Skeletal muscle satellite cell (primary cell): ENCODE measurements at regions not wholly inside any gene's neighbourhood (a gene's known extent, or its start where the extent isn't known, plus 50 kb on each side); places are given as distances from the start of the nearest gene placed in this dataset.

Source experiments
- H3K27me3 ChIP-seq: 2 replicates; pipeline ENCODE4 v1.7.0; 2013; ENCODE audit warnings: low read length; ENCODE audit not compliant: control insufficient read depth, insufficient read depth
- H3K36me3 ChIP-seq: 2 replicates; pipeline ENCODE4 v1.7.0; 2013; ENCODE audit warnings: mild to moderate bottlenecking, control low read depth, low read length; ENCODE audit not compliant: insufficient read depth
- H3K4me1 ChIP-seq: 2 replicates; pipeline ENCODE4 v1.7.0; 2013; ENCODE audit warnings: low read length; ENCODE audit not compliant: control insufficient read depth, insufficient read depth
- H3K4me2 ChIP-seq: 2 replicates; pipeline ENCODE4 v1.7.0; 2013; ENCODE audit warnings: mild to moderate bottlenecking, low read length
- H3K4me3 ChIP-seq: 2 replicates; pipeline ENCODE4 v1.7.0; 2013; ENCODE audit warnings: low read length
- H3K9ac ChIP-seq: 2 replicates; pipeline ENCODE4 v1.7.0; 2013; ENCODE audit warnings: mild to moderate bottlenecking, low read depth, low read length, moderate library complexity
- H3K9me3 ChIP-seq: replicated peaks from 2 replicates; pipeline ENCODE4 v1.7.0; 2013; ENCODE audit warnings: mild to moderate bottlenecking, control low read depth, low read length

DNA sequence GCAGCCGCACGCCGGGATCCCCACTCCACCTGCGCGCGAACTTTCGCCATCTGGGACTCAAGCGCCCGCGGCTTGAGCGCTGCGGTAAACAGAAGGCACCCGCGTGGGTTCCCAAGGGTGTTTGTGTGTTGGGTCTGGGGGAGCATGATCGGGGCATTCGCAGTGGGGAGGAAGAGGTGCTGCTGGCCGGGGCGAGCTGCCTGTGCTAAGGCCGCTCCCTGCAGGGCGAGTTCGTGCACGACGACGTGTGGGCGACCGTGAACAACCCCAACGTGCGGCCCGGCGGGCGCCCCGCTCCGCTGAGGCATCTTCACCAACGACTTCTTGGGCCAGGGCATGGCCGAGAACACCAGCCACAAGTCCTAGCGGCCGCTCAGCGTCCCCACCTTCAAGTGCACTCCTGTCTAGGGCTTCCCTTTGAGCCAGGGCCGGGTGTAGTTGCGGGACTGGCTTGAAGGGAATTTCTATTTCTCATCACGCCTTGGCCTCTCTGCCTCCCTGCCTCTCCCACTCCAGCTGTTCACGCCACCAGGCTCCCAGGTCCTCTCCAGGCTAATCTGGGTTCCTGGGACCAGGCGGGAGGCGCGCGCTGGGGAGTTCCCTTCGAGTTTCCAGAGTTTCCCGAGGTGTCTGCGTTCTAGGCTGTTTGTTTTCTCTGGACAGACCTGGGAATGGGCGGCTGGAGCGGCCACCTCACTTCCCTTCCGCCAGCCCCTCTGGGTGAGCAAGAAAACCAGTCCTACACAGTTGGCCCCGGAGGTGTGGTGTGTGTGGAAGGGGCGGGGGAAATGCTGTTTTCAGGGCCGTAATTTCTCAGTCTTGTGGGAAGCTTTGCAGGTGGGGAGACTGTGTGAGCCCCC, 417.8 kb upstream of the TMTC1 start:
- Histone ChIP-seq H3K4me2 (peak overlapping the region; percentile 86), H3K27me3 (peaks cover 34% of the 10 kb centered on the region), H3K4me1 (peaks cover 13% of the 10 kb centered on the region), H3K4me3 (peak overlapping the region; percentile 60), H3K36me3 (no peaks in the 10 kb centered on the region), H3K9me3 (no peaks in the 10 kb centered on the region), H3K9ac (no peak overlapping the region)

DNA sequence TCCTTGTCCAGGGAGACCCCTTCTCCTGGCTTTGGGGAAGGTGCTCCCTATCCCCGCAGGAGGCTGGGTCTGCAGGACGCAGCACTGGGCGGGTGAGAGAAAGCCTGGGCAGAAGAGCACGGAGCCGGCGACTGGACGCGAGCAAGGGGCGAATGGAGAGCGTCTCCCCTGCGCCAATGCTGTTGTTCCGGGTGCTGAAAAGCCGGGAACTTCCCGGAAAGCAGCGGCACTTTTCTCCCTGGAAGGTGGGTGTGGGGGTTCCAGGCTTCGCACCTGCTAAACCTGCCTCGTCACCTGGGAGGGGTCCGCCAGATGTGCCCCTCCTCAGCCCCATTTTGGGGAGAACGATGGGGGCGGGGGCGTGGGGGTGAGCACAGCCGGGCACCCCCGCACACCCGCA, 417.1 kb upstream of the TMTC1 start:
- H3K27me3 ChIP-seq: peaks cover 28% of the 10 kb centered on the region
- no peaks in the 10 kb centered on the region for H3K36me3 ChIP-seq
- H3K4me3 ChIP-seq: peak overlapping the region; percentile 60
- H3K4me1 ChIP-seq: peaks cover 13% of the 10 kb centered on the region
- H3K9ac ChIP-seq: no peak overlapping the region
- no peaks in the 10 kb centered on the region for H3K9me3 ChIP-seq
- H3K4me2 ChIP-seq: peak overlapping the region; percentile 86

DNA sequence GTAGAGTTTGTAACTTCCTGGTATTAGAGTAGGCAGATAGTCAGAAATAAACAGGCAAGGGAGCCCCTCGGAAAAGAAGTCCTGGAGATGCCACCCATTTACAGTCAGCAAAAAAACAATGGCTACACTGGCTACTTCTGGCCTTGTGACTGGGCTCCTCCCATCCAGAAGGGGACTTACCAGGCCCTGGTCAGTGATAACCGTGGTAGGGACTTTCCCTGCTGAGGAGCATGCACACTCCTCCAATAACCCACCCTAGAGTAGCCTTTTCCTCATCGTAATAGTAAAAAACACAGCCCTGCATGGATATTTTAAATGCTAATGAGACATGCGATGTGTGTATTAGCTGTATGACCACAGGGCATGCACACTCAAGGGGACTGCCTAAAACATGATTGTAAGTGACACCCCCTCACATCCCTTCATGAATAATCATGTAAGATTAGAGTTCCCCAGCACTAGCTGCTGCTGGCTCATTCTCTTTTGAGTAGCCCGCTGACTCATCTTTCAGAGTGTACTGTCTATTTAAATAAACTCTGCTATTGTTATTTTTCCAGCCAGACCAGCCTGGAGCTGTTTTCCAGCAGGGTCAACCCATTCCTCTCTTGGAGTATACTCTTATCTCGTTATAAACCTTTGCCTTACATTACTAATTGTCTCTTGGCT, 413.8 kb upstream of the TMTC1 start:
- Histone ChIP-seq H3K9me3 (no peaks in the 10 kb centered on the region), H3K36me3 (no peaks in the 10 kb centered on the region), H3K4me2 (peak overlapping the region; percentile 15), H3K4me3 (no peak overlapping the region), H3K9ac (no peak overlapping the region), H3K4me1 (peaks cover 13% of the 10 kb centered on the region), H3K27me3 (peaks cover 20% of the 10 kb centered on the region)

DNA sequence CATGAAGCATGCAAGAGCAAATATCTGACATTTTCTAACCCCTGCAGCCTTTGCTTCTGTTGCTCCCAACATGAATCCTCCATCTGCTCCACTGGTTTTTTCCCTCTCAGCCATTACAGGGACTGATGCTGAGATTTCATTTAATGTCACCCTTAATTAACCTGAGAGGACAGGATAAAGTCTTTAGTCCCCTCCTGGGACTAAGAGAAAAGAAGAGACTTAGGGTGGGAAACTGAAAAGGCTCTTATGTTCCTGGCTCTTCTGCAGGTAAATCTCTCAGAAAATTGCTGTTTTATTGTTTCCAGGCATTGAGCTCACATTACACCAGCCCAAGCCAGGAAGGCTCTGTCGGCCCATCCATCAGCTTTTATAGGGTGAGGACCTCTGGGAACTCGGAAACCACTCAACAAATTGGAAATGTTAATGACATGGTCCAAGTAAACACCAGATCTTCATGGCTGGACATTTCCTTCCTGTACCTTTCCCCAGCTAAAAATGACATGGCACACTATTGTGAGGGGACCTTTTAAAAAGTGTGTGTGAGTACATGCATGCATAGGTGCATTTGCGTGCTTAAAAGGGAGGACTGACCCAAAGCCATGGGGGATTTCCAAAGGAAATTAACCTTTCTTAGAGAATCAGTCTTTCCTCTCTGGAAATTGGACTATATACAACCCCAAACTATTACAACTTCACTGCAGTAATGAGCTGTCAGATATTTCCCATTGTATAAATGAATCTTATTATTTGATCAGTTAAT, 408.1 kb upstream of the TMTC1 start:
- no peaks in the 10 kb centered on the region for H3K36me3 ChIP-seq
- H3K27me3 ChIP-seq: no peaks in the 10 kb centered on the region
- H3K4me3 ChIP-seq: no peak overlapping the region
- no peak overlapping the region for H3K4me2 ChIP-seq
- H3K9me3 ChIP-seq: no peaks in the 10 kb centered on the region
- H3K9ac ChIP-seq: no peak overlapping the region
- no peaks in the 10 kb centered on the region for H3K4me1 ChIP-seq

DNA sequence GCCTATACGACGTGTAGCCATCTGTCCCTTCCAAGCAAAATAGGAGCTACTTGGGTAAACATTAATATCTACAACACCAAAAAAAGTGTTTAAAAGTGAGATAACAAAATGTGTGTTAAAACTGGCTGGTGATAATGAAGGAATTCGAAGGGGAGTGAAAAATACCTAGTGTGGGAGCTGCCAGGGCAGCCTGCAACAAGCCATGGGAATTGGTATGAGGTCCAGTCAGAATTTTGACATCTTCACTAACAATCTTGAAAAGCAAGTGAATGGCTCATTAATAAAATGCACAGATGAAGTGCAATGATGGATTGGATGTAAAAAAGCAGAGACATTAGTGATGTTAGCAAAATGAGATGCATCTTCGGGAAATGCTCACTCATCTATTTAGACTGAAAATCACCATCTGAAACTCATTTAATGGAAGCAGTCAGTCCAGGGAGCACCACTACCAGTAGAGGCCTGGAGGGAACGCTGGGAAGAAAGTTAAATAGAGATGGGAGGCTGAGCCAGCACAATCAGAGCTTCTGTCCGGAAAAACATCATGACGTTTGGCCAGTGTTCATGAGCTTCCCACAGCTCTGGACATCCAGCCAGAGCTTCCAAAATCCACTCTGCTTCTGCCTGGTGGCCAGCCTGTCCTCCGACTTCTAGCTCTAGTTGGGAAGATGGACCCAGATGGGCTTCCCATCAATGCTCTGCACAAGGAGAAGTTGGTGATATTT, 405.0 kb upstream of the TMTC1 start:
- no peaks in the 10 kb centered on the region for H3K9me3 ChIP-seq

DNA sequence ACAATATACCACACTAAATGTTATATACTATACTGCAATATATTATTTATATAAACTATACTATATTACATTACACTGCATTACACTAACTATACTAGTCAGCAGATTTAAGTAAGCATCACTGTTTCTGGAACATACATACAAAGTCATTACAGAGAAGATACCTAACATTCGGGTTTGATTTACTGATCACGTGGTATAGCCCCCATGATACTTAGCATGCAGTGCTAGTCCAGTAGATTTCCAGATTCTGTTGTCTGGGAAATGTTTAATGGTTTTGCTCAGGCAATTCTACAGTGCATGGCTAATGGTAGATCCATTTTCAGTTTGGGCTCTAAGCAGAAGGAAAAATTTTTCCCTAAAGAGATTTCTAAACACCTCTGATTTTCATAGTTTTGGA, 403.7 kb upstream of the TMTC1 start:
- no peak overlapping the region for H3K4me2 ChIP-seq
- H3K36me3 ChIP-seq: no peaks in the 10 kb centered on the region
- no peaks in the 10 kb centered on the region for H3K27me3 ChIP-seq
- H3K9ac ChIP-seq: no peak overlapping the region
- H3K4me3 ChIP-seq: no peak overlapping the region
- H3K4me1 ChIP-seq: no peaks in the 10 kb centered on the region
- H3K9me3 ChIP-seq: no peaks in the 10 kb centered on the region

More for the DNA sequence above, 405.0 kb upstream of the TMTC1 start:
- Histone ChIP-seq H3K27me3 (no peaks in the 10 kb centered on the region), H3K4me3 (no peak overlapping the region), H3K36me3 (no peaks in the 10 kb centered on the region), H3K4me2 (no peak overlapping the region), H3K4me1 (no peaks in the 10 kb centered on the region), H3K9ac (no peak overlapping the region)

DNA sequence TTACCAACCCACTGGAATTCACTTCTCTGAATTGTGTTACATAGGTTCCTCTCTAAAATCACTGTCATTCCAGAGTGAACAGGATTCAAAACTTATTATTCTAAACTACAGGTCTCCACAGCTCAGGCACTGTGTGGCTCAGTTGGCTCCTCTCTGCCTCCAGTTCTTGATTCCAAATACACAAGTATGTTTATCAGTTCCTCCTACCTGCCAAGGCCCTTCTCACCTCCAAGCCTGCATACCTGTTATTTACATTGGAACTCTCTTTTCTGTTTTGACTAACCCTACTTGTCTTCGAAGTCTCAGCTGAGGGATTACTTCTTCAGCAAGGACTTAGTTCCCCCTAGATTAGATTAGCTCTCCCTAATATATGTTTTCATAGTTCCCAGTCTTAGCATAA, 397.6 kb upstream of the TMTC1 start:
- H3K9ac ChIP-seq: no peak overlapping the region
- no peaks in the 10 kb centered on the region for H3K36me3 ChIP-seq
- H3K4me2 ChIP-seq: no peak overlapping the region
- no peaks in the 10 kb centered on the region for H3K9me3 ChIP-seq
- no peak overlapping the region for H3K4me3 ChIP-seq
- H3K27me3 ChIP-seq: peaks cover 3% of the 10 kb centered on the region
- H3K4me1 ChIP-seq: no peaks in the 10 kb centered on the region

DNA sequence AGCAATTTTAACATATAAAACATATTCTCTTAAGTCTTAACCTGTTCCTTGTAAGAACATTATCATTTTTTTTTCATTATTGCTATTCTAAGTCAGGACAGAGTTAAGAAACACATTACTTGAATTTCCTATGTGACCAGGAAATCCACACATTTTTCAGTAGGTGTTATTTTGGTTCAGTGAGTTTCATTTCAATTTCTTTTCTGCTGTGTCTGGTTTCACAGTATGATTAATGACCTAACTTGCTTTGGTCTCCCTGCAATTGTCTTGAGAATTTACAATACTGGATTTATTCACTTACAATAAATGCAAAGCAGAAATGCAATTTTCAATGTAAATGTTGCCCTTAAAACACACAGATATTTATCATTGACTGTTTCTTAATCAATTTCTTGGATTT, 396.9 kb upstream of the TMTC1 start:
- Histone ChIP-seq H3K27me3 (peaks cover 5% of the 10 kb centered on the region), H3K4me3 (no peak overlapping the region), H3K4me1 (no peaks in the 10 kb centered on the region), H3K9me3 (no peaks in the 10 kb centered on the region), H3K36me3 (no peaks in the 10 kb centered on the region), H3K4me2 (no peak overlapping the region), H3K9ac (no peak overlapping the region)

DNA sequence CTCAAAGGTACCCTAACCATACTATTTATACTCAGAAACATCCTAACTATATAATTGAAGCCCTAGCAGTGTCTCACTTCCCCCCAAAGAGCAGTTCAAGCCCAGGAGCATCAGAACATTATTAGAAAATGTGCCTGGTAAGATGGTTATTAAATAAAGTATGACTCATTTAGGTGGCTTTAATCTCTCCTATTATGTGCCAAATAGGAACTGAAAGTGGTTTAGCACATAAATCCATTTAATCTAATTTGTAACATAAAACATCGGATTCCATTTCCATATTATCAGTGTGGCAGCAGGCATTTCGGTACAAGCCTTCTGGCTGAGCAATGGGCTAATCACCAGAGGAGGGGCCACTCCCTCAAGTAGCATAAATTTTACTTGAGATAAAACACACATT, 395.2 kb upstream of the TMTC1 start:
- no peak overlapping the region for H3K4me3 ChIP-seq
- no peaks in the 10 kb centered on the region for H3K4me1 ChIP-seq
- H3K9me3 ChIP-seq: no peaks in the 10 kb centered on the region
- peaks cover 5% of the 10 kb centered on the region for H3K27me3 ChIP-seq
- no peaks in the 10 kb centered on the region for H3K36me3 ChIP-seq
- H3K9ac ChIP-seq: no peak overlapping the region
- H3K4me2 ChIP-seq: no peak overlapping the region

DNA sequence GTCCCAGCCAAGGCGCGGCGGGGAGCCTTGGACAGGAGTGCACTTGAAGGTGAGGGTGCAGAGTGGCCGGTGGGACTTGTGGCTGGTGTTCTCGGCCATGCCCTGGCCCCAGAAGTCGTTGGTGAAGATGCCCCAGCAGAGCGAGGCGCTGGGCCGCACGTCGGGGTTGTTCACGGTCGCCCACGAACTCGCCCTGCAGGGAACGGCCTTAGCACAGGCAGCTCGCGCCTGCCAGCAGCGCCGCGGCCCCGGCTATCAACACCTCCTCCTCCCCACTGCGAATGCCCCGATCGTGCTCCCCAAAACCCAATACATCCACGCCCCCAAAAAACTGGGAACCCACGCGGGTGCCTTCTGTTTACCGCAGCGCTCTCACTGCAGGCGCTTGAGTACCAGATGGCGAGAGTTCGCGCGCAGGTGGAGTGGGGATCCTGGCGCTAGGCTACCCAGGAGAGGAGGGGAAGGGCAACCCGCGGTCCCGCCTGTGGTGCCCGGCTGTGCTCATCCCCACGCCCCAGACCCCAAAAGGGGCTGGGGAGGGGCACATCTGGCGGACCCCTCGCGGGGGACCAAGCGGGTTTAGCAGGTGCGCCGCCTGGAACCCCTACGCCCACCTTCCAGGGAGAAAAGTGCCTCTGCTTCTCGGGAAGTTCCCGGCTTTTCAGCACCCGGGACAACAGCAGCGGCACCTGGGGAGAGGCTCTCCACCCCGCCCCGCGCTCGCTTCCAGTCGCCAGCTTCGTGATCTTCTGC, 386.3 kb upstream of the TMTC1 start:
- H3K9me3 ChIP-seq: no peaks in the 10 kb centered on the region
- no peaks in the 10 kb centered on the region for H3K4me1 ChIP-seq
- H3K4me2 ChIP-seq: no peak overlapping the region
- H3K27me3 ChIP-seq: peaks cover 26% of the 10 kb centered on the region
- H3K9ac ChIP-seq: no peak overlapping the region
- H3K36me3 ChIP-seq: no peaks in the 10 kb centered on the region
- H3K4me3 ChIP-seq: no peak overlapping the region
